BLaER1 treated with 17β-estradiol and CSF1 and Interleukin-3, amounts not matched to agents 10 nM and 100 nM (cell line): ENCODE measurements at regions not wholly inside any gene's neighbourhood (a gene's known extent, or its start where the extent isn't known, plus 50 kb on each side); places are given as distances from the start of the nearest gene placed in this dataset.

Source experiments
- H3K27ac ChIP-seq, 11 experiments: shearing (Covaris generic); formaldehyde crosslinking; 2 replicates each; pipeline ENCODE4 v1.8.1; 2022
- H3K27me3 ChIP-seq, 11 experiments: shearing (Covaris generic); formaldehyde crosslinking; 2 replicates each; pipeline ENCODE4 v1.8.1; 2022
- H3K36me3 ChIP-seq, 11 experiments: shearing (Covaris generic); formaldehyde crosslinking; 2 replicates each; pipeline ENCODE4 v1.8.1; 2022
- H3K4me1 ChIP-seq, 10 experiments: shearing (Covaris generic); formaldehyde crosslinking; 2 replicates each; pipeline ENCODE4 v1.8.1; 2022
- H3K4me2 ChIP-seq, 11 experiments: shearing (Covaris generic); formaldehyde crosslinking; 2 replicates each; pipeline ENCODE4 v1.8.1; 2022
- H3K4me3 ChIP-seq, 10 experiments: shearing (Covaris generic); formaldehyde crosslinking; 2 replicates each; pipeline ENCODE4 v1.8.1; 2022
- H3K9ac ChIP-seq, 11 experiments: shearing (Covaris generic); formaldehyde crosslinking; 2 replicates each; pipeline ENCODE4 v1.8.1; 2022
- H3K9me3 ChIP-seq, 11 experiments: shearing (Covaris generic); formaldehyde crosslinking; replicated peaks in 1 of 11; 2 replicates each; pipeline ENCODE4 v1.8.1; 2022
- H4K20me1 ChIP-seq, 11 experiments: shearing (Covaris generic); formaldehyde crosslinking; 2 replicates each; pipeline ENCODE4 v1.8.1; 2022
- Cebpa-rat ChIP-seq, 11 experiments: shearing (Covaris generic); IDR thresholded peaks; 2 replicates each; pipeline ENCODE4 v1.8.1; 2022

DNA sequence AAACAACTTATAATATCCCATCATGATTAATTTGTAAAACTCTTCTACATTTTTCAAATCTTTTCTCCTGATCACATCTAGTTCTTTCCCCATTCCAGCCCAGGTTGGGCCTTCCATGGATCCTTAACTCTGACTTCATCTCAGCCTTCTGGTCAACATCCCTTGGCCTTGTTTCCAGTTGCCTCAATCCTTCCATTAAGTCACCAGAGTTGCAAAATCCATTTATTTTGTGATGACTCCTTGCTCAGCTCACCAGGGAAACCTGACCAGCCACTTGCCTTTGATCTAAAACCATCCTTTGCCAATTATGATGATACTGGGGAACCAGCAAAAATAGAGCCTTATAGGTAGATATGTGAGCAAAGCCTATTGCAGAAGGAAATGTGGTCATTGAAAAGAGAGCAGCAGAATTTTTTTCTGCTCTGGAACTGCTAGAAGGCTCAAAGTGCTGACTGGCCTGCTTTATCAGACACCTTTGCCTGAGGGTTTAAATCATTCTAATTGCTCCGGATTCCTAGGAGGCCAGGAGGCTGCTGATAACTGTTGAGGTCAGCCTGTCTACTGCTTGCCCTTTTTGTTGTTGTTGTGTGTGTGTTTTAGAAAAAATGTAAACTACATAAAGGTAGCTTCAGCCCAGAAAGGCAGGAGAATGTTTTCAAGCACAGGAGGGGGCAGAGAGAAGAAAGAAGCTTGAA lies 512.2 kb upstream of the GRIA1 start:
- H3K27me3 ChIP-seq: no peaks in the 10 kb centered on the region
- H3K4me3 ChIP-seq: no peak overlapping the region
- no peaks in the 10 kb centered on the region for H3K4me1 ChIP-seq
- H3K9ac ChIP-seq: no peak overlapping the region
- H3K4me2 ChIP-seq: no peak overlapping the region
- no peaks in the 10 kb centered on the region for H4K20me1 ChIP-seq
- H3K36me3 ChIP-seq: no peaks in the 10 kb centered on the region
- peaks cover 10 to 30% (median 18%) of the 10 kb centered on the region in 11 experiments; a peak in 20 of 22 replicates for H3K9me3 ChIP-seq
- H3K27ac ChIP-seq: no peak overlapping the region
- TF ChIP-seq Cebpa-rat (IDR thresholded peaks at IDR 0.05): no peak

DNA sequence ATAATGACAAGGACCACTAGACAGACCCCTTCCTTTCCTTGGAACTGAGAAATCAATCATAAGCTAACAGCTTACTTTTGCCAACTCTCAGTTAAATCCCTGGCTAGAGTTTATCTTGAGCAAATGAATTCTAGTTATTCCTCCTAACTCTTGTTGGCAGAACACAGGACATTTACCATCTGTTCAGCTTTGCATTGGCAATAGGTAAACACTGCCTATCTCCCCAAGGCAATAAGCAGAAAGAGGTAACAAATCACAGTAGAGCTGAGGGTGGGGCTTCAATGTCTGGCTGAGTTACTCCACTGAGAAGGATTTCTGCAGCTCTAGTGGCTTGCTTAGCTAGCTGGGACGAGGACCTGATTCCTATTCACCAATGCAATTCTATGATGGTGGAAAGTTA lies 503.3 kb upstream of the GRIA1 start:
- Histone ChIP-seq H3K36me3 (no peaks in the 10 kb centered on the region), H4K20me1 (no peaks in the 10 kb centered on the region), H3K27me3 (no peaks in the 10 kb centered on the region), H3K4me2 (no peak overlapping the region), H3K4me3 (no peak overlapping the region), H3K9me3 (peaks cover 0 to 7% (median under 1%) of the 10 kb centered on the region in 11 experiments; a peak in 4 of 22 replicates), H3K27ac (no peak overlapping the region), H3K4me1 (no peaks in the 10 kb centered on the region), H3K9ac (no peak overlapping the region)
- TF ChIP-seq Cebpa-rat (IDR thresholded peaks at IDR 0.05): no peak

DNA sequence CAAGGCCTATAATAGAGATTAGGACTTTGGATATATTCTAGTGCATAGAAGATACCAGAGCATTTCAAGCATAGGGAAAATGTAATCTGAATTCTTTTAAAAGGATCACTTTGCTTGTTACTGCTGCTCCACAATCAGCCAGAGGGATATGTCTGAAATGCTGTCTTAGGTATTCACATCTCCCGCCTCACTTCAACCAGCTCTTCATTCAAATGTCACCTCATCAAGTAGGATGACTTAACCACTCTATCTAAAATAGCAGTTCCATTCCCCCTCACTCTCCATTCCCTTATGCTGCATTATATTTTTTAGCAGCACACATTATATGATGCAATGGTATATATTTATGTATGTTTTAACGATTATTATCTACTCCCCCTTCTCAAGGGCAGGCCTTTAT lies 500.3 kb upstream of the GRIA1 start:
- Histone ChIP-seq H4K20me1 (no peaks in the 10 kb centered on the region), H3K9ac (no peak overlapping the region), H3K36me3 (no peaks in the 10 kb centered on the region), H3K4me1 (no peaks in the 10 kb centered on the region), H3K27ac (no peak overlapping the region), H3K4me3 (no peak overlapping the region), H3K27me3 (no peaks in the 10 kb centered on the region), H3K9me3 (no peaks in the 10 kb centered on the region), H3K4me2 (no peak overlapping the region)
- no peak for TF ChIP-seq Cebpa-rat (IDR thresholded peaks at IDR 0.05)

DNA sequence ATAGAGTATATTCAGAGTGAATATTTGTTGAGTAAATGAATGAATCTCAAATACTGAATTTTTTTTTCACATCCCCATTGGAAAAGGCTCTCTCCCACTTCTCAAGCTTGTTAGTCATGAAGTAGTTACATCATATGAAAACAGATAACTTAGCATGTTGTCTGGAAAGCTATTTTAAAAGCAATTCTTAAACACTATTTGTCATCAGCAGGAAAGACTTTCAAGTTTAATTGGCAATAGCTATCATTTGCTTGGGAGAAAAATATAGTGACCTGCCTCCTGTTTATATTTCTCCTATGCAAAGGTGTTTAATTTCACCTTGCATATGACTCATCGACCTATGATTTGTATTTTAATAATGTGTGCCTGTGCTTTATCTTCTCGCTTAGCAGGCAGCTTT lies 499.8 kb upstream of the GRIA1 start:
- H3K9me3 ChIP-seq: no peaks in the 10 kb centered on the region
- H3K4me2 ChIP-seq: no peak overlapping the region
- no peaks in the 10 kb centered on the region for H4K20me1 ChIP-seq
- H3K27ac ChIP-seq: no peak overlapping the region
- H3K9ac ChIP-seq: no peak overlapping the region
- H3K27me3 ChIP-seq: no peaks in the 10 kb centered on the region
- no peak for TF ChIP-seq Cebpa-rat (IDR thresholded peaks at IDR 0.05)
- H3K4me3 ChIP-seq: no peak overlapping the region
- no peaks in the 10 kb centered on the region for H3K36me3 ChIP-seq
- H3K4me1 ChIP-seq: no peaks in the 10 kb centered on the region

DNA sequence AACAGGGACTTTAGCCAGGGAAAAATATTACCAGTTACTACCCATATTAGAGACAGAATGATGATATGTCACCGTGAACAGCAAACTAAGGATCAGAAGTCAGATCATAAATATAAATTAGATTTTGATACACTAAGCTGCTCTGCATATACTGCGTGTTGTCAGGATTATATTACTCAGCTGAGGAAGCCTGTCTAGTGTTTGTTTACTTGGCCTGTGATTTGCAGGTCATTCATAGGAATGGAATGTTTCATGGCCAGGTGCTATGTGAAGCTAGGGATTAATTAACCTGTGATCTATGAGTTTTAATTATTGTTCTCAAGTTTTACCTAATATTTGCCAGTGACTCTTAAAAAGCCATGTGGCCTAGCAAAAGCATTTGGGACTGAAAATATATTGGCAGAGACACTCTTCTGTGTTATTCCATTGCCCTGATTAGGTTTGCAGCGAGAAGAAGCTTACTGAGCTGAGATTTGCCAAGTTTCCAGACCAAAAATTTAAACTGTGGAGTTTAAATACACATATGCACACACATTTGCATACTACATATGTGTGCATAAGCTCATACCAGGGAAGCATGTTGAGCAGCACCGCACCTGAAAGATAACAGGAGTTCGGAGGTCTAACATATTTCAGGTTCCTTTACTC lies 496.3 kb upstream of the GRIA1 start:
- Histone ChIP-seq H3K4me1 (no peaks in the 10 kb centered on the region), H4K20me1 (no peaks in the 10 kb centered on the region), H3K36me3 (no peaks in the 10 kb centered on the region), H3K4me2 (no peak overlapping the region), H3K9me3 (no peaks in the 10 kb centered on the region), H3K27me3 (no peaks in the 10 kb centered on the region), H3K9ac (no peak overlapping the region), H3K27ac (no peak overlapping the region), H3K4me3 (no peak overlapping the region)
- no peak for TF ChIP-seq Cebpa-rat (IDR thresholded peaks at IDR 0.05)

DNA sequence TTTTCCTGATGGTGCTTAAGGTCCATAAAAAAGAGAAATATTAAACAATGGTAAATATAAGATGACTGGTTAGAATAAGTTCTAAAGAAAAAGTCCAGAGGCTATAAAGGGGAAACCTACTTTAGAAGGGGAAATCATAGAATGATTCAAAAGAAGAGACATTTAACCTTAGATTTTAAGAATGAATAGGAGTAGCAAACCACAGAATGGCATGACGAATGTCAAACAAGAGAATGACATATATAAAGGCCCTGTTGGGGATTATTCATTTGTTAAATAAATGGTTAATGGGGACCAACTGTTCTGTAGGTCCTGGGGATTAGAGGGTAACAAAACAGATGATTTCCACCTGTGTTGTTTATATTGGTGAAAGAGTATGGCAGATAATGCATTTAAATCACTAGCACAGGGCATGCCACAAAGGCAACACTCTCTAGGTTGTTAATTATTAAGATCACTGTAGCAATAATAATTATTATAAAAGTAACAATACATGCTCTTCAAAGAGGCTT lies 495.2 kb upstream of the GRIA1 start:
- Histone ChIP-seq H3K9me3 (no peaks in the 10 kb centered on the region), H3K4me2 (no peak overlapping the region), H3K27me3 (no peaks in the 10 kb centered on the region), H3K4me1 (no peaks in the 10 kb centered on the region), H3K36me3 (no peaks in the 10 kb centered on the region), H3K4me3 (no peak overlapping the region), H3K9ac (no peak overlapping the region), H4K20me1 (no peaks in the 10 kb centered on the region), H3K27ac (no peak overlapping the region)
- no peak for TF ChIP-seq Cebpa-rat (IDR thresholded peaks at IDR 0.05)

DNA sequence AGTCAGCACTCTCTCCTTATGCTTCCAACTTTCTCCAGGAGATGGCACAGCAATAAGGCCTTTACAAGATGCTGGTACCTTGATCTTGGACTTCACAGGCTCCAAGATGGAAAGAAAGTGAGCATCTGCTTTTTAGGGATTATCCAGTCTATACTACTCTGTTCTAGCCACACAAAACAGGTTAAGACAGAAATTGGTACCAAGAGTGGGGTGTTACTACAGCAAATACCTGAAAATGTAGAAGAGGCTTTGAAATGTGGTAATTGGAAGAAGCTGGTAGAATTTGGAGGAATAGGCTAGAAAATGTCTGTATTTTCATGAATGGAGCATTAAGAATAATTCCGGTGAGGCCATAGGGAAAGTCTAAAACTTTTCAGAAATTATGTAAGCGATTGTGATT lies 484.8 kb upstream of the GRIA1 start:
- no peak overlapping the region for H3K27ac ChIP-seq
- no peak for TF ChIP-seq Cebpa-rat (IDR thresholded peaks at IDR 0.05)
- H3K27me3 ChIP-seq: no peaks in the 10 kb centered on the region

DNA sequence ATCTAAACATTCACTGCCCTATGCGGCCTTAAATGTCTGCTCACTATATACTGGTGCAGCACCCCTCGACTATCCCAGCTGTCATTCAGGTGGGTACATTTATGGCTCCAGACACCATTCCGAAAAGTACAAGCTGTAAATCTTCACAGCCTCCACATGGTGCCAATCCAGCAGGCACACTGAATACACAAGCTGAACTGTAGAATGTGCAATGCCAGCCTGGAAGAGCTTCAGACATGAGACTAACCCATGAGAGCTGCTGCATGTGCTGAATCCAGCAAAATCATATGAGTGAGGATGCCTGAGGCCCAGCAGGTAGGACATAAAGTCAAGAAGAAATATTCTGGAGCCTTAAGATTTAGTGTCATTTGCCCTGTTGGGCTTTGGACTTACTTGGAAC lies 483.8 kb upstream of the GRIA1 start:
- Histone ChIP-seq H3K4me3 (no peak overlapping the region), H3K27me3 (no peaks in the 10 kb centered on the region), H3K4me2 (no peak overlapping the region), H4K20me1 (no peaks in the 10 kb centered on the region), H3K36me3 (no peaks in the 10 kb centered on the region), H3K9ac (no peak overlapping the region), H3K4me1 (no peaks in the 10 kb centered on the region), H3K9me3 (peaks cover 12 to 23% (median 15%) of the 10 kb centered on the region in 11 experiments), H3K27ac (no peak overlapping the region)
- TF ChIP-seq Cebpa-rat (IDR thresholded peaks at IDR 0.05): no peak

More for the DNA sequence above, 484.8 kb upstream of the GRIA1 start:
- Histone ChIP-seq H3K9me3 (peaks cover 12 to 23% (median 15%) of the 10 kb centered on the region in 11 experiments), H3K9ac (no peak overlapping the region), H3K4me2 (no peak overlapping the region), H4K20me1 (no peaks in the 10 kb centered on the region), H3K4me3 (no peak overlapping the region), H3K4me1 (no peaks in the 10 kb centered on the region), H3K36me3 (no peaks in the 10 kb centered on the region)

DNA sequence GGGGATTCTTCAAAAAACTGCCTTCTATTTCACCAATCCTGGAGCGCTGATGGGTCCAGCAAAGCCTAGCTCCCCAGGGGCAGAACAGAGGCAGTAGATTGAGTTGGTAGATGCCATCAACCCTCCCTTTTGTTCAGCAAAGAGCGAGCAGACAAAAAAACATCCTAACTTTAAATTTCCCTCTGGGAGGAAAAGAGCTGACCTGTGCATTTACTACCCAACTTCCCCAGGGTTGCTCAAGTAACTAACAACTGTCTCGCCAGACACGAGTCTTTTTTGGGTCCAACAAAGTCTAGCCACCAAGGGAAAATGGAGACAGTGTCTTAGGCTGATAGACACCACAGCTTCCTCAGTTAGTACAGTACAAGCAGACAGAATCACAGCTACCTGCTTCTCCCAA lies 476.3 kb upstream of the GRIA1 start:
- Histone ChIP-seq H3K36me3 (no peaks in the 10 kb centered on the region), H3K9ac (no peak overlapping the region), H3K27ac (no peak overlapping the region), H3K4me1 (no peaks in the 10 kb centered on the region), H3K27me3 (no peaks in the 10 kb centered on the region), H3K9me3 (peaks cover 0 to 18% (median 11%) of the 10 kb centered on the region in 11 experiments; a peak in 16 of 22 replicates), H4K20me1 (no peaks in the 10 kb centered on the region), H3K4me2 (no peak overlapping the region), H3K4me3 (no peak overlapping the region)
- no peak for TF ChIP-seq Cebpa-rat (IDR thresholded peaks at IDR 0.05)

DNA sequence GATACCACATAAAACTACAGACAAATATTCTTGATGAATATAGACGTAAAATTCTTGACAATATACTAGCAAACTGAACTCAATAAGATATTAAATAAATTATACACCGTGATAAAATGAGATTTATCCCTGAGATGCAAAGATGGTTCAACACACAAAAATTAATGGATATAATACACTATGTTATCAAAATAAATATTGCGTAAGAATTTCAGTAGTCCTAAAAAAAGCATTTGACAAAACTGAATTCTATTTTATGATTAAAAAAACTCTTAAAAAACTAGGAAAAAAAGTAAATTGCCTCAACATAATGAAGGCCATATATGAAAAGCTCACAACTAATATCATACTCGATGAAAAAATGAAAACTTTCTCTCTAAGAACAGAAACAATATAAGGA lies 472.3 kb upstream of the GRIA1 start:
- H3K4me3 ChIP-seq: no peak overlapping the region
- no peaks in the 10 kb centered on the region for H3K27me3 ChIP-seq
- no peaks in the 10 kb centered on the region for H4K20me1 ChIP-seq
- no peak overlapping the region for H3K9ac ChIP-seq
- H3K36me3 ChIP-seq: no peaks in the 10 kb centered on the region
- H3K4me2 ChIP-seq: no peak overlapping the region
- no peaks in the 10 kb centered on the region for H3K4me1 ChIP-seq
- peaks cover 14 to 34% (median 28%) of the 10 kb centered on the region in 11 experiments for H3K9me3 ChIP-seq
- peak in 1 of 11 experiments; percentile 26; a peak in 1 of 22 replicates for TF ChIP-seq Cebpa-rat (IDR thresholded peaks at IDR 0.05)
- no peak overlapping the region for H3K27ac ChIP-seq
